Lung (tissue), 11 donors: ENCODE measurements at regions not wholly inside any gene's neighbourhood (a gene's known extent, or its start where the extent isn't known, plus 50 kb on each side); places are given as distances from the start of the nearest gene placed in this dataset.

Source experiments
- ATAC-seq: fragments of 200-7000 bp; cut with Tn5 transposase; one replicate; pipeline ENCODE4 v1.9.1; 2020; ENCODE audit warnings: moderate number of reproducible peaks; ENCODE audit not compliant: insufficient read depth, low FRiP score
- DNase-seq, 3 donors: peaks; one replicate each; pipeline ENCODE4 v3.0.0-alpha.2; 2013 to 2017
- H3K27ac ChIP-seq, 2 donors: one replicate each; pipeline ENCODE4 v1.5.1; 2013; ENCODE audit warnings: mild to moderate bottlenecking in 2 of 2, moderate library complexity in 2 of 2, control low read depth in 1 of 2, inconsistent platforms in 1 of 2, low read depth in 1 of 2, low read length in 1 of 2
- H3K27me3 ChIP-seq, 3 donors: one replicate each; pipeline ENCODE4 v1.5.1; 2013; ENCODE audit warnings: low read length in 2 of 3; ENCODE audit not compliant: control insufficient read depth in 3 of 3, insufficient read depth in 3 of 3
- H3K36me3 ChIP-seq, 4 donors: one replicate each; pipeline ENCODE4 v1.5.1; 2013; ENCODE audit warnings: low read length in 4 of 4, mild to moderate bottlenecking in 1 of 4, moderate library complexity in 1 of 4; ENCODE audit not compliant: control insufficient read depth in 4 of 4, insufficient read depth in 4 of 4
- H3K4me1 ChIP-seq, 5 donors: one replicate each; pipeline ENCODE4 v1.5.1; 2013; ENCODE audit warnings: low read length in 5 of 5, mild to moderate bottlenecking in 2 of 5, moderate library complexity in 1 of 5; ENCODE audit not compliant: control insufficient read depth in 5 of 5, insufficient read depth in 5 of 5
- H3K4me3 ChIP-seq: one replicate; pipeline ENCODE4 v1.5.1; 2013; ENCODE audit warnings: mild to moderate bottlenecking, control low read depth, moderate library complexity
- H3K9ac ChIP-seq, 2 donors: one replicate each; pipeline ENCODE4 v1.5.1; 2013; ENCODE audit warnings: low read length in 2 of 2, control low read depth in 1 of 2; ENCODE audit not compliant: insufficient read depth in 1 of 2
- H3K9me3 ChIP-seq, 4 donors: one replicate each; pipeline ENCODE4 v1.5.1; 2013; ENCODE audit warnings: low read length in 3 of 4, mild to moderate bottlenecking in 1 of 4, moderate library complexity in 1 of 4; ENCODE audit not compliant: control insufficient read depth in 4 of 4, insufficient read depth in 3 of 4
- WGBS, 2 donors: extraction: QIAGEN DNeasy Blood & Tissue Kit; methylation state at CpG; one replicate each; pipeline ENCODE4 v1.1.7; 2013; 5-methylcytosine and 5-hydroxymethylcytosine counted together
- TF ChIP-seq, protein P1 (sequence below): IDR thresholded peaks from 2 replicates; pipeline ENCODE4 v1.5.1; 2012; ENCODE audit warnings: mild to moderate bottlenecking; ENCODE audit errors: control extremely low read depth, extremely low read depth
- donor health status: control.
- donor health status: control.
- donor health status: Bipolar disorder and iron deficiency.
- donor health status: healthy.
- donor health status: DM: yes; HTN: yes; CAD: no.

DNA sequence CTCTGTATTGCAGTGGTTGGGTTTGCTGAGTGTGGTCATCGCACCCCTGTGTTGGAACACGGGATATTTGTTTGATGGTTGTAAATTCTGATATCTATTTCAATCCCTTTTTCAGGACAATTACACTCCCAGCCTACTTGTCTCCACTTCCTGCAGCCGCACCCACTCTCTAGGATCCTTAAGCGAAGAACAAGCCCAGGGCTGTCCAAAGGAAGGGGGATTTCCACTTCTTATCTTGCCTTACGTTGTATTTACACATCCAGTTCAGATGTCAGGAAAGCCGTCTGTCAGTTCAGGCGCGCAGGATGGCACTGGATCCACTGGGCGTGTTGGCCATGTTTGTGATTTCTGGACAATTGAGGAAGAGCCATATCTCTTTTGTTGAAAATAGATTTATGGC is 834.5 kb upstream of the SALL3 start:
- WGBS, 2 donors = 41 to 68% methylated on average over 9 of the region's 9 CpGs
- DNase-seq = no peak

DNA sequence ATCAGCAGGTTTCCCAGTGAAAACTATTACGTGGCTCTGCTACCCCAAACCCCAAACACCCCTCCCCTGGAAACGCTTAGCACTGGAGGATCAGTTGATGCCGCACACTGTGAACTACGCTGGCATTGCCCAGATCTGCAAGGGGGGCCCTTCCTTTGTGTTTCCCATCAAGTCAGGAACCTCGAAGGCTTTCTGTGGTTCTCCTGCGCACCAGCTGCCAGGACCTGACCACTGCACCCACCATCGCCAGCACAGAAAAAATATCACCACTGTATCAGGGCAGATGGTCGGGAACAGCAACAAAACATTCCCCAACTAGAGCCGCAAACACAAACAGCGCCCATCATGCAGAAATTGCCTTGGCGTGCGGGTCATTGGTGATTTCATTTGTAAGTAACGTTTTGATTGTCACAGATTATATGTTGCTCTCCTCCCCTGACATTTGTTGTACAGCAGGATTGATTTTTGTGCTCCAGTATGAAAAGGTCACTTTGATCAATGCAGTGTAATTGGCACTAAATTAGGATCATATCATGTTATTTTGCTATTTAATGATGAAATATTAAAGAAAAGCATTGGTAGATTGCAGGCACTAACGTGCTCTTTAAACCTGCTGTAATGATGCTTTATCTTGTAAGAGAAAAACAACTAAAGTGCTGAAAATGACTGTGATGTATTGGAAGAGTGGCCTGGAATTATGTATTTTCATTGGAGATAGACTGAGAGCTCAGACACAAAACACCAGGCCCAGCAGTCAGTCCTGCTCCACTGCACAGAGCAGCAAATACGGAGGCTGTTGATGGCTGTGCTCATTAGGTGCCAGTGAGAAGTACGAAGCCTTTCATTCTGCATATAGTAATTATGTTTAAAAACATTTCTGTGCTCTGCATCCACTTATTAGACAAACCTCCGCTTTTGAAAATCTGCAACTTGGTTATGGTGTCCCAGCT is 833.2 kb upstream of the SALL3 start:
- TF ChIP-seq, protein P1, sequence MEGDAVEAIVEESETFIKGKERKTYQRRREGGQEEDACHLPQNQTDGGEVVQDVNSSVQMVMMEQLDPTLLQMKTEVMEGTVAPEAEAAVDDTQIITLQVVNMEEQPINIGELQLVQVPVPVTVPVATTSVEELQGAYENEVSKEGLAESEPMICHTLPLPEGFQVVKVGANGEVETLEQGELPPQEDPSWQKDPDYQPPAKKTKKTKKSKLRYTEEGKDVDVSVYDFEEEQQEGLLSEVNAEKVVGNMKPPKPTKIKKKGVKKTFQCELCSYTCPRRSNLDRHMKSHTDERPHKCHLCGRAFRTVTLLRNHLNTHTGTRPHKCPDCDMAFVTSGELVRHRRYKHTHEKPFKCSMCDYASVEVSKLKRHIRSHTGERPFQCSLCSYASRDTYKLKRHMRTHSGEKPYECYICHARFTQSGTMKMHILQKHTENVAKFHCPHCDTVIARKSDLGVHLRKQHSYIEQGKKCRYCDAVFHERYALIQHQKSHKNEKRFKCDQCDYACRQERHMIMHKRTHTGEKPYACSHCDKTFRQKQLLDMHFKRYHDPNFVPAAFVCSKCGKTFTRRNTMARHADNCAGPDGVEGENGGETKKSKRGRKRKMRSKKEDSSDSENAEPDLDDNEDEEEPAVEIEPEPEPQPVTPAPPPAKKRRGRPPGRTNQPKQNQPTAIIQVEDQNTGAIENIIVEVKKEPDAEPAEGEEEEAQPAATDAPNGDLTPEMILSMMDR = no peak
- DNase-seq = no peak
- no peak for ATAC-seq
- no peaks in the 10 kb centered on the region for H3K27me3 ChIP-seq
- no peaks in the 10 kb centered on the region for H3K36me3 ChIP-seq
- no peak overlapping the region for H3K27ac ChIP-seq
- peaks cover 0 to 6% (median 0%) of the 10 kb centered on the region in 5 donors for H3K4me1 ChIP-seq
- WGBS, 2 donors = 91% methylated on average over 17 of the region's 17 CpGs
- no peaks in the 10 kb centered on the region for H3K9me3 ChIP-seq
- H3K4me3 ChIP-seq = no peak overlapping the region
- H3K9ac ChIP-seq = no peak overlapping the region

More for the DNA sequence above, 834.5 kb upstream of the SALL3 start:
- no peaks in the 10 kb centered on the region for H3K27me3 ChIP-seq
- ATAC-seq = no peak
- no peak overlapping the region for H3K4me3 ChIP-seq
- TF ChIP-seq, protein P1 = no peak
- H3K4me1 ChIP-seq = peaks cover 0 to 6% (median 0%) of the 10 kb centered on the region in 5 donors
- H3K9ac ChIP-seq = no peak overlapping the region
- H3K36me3 ChIP-seq = no peaks in the 10 kb centered on the region
- H3K9me3 ChIP-seq = no peaks in the 10 kb centered on the region
- H3K27ac ChIP-seq = no peak overlapping the region

DNA sequence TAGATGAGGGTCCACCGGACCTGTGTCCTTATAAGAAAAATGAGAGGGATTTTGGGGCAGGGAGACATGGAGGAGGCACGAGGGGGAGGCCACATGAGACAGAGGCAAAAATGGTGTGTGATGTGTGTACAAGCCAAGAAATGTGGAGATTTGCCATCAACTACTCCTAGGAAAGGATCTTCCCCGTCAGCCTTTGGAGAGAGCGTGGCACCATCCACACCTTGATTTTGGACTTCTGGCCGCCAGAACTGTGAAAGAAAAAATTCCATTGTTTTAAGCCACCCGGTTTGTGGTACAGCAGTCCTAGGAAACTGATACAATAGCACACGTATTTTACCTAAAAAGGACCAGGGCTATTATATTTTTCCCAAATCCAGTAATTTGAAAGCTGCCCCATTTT is 829.0 kb upstream of the SALL3 start:
- H3K27ac ChIP-seq = no peak overlapping the region
- H3K36me3 ChIP-seq = no peaks in the 10 kb centered on the region
- peaks cover 0 to 4% (median 0%) of the 10 kb centered on the region in 5 donors for H3K4me1 ChIP-seq
- no peak overlapping the region for H3K4me3 ChIP-seq
- H3K9ac ChIP-seq = no peak overlapping the region
- 91 to 94% methylated on average over 7 of the region's 7 CpGs for WGBS, 2 donors
- no peaks in the 10 kb centered on the region for H3K27me3 ChIP-seq
- ATAC-seq (no peak), DNase-seq (no peak)
- H3K9me3 ChIP-seq = peaks cover 0 to 6% (median 0%) of the 10 kb centered on the region in 4 donors
- TF ChIP-seq, protein P1 = no peak
